ENCODE measurements at regions not wholly inside any gene's neighbourhood (a gene's known extent, or its start where the extent isn't known, plus 50 kb on each side); places are given as distances from the start of the nearest gene placed in this dataset.
"Not testable (repeated sequence)": the region's sequence is repeated elsewhere in the genome, so short reads cannot be mapped to it uniquely, and the experiment has no call there.

- no peaks in the 10 kb centered on the region for H3K9me3 ChIP-seq (ENCODE audit: control insufficient read depth in 5 of 5, low read length in 5 of 5)
- no peak overlapping the region for H3K27ac ChIP-seq (ENCODE audit: low read depth, low read length)
- no peak overlapping the region for H3K9ac ChIP-seq (ENCODE audit: low read length in 5 of 5)
- H3K4me1 ChIP-seq (ENCODE audit: control insufficient read depth in 5 of 5, insufficient read depth in 5 of 5, low read length in 5 of 5) = peaks cover 0 to 9% (median 4%) of the 10 kb centered on the region in 5 donors
- H3K4me3 ChIP-seq (ENCODE audit: low read depth in 1 of 5, low read length in 5 of 5) = no peak overlapping the region
- H3K36me3 ChIP-seq (ENCODE audit: control insufficient read depth in 5 of 5, insufficient read depth in 5 of 5, low read length in 5 of 5) = no peaks in the 10 kb centered on the region
- no peaks in the 10 kb centered on the region for H3K27me3 ChIP-seq (ENCODE audit: control insufficient read depth in 5 of 5, insufficient read depth in 4 of 5, low read length in 5 of 5)
Observed at GRCh38 chr6:79810871-79811270, 136.5 kb downstream of the ELOVL4 start.

- Histone ChIP-seq H3K27ac (ENCODE audit: low read depth, low read length) (no peak overlapping the region), H3K27me3 (ENCODE audit: control insufficient read depth in 5 of 5, insufficient read depth in 4 of 5, low read length in 5 of 5) (no peaks in the 10 kb centered on the region), H3K9ac (ENCODE audit: low read length in 5 of 5) (peak overlapping the region in 1 of 5 donors; percentile 26), H3K4me1 (ENCODE audit: control insufficient read depth in 5 of 5, insufficient read depth in 5 of 5, low read length in 5 of 5) (peaks cover 0 to 9% (median 4%) of the 10 kb centered on the region in 5 donors), H3K36me3 (ENCODE audit: control insufficient read depth in 5 of 5, insufficient read depth in 5 of 5, low read length in 5 of 5) (no peaks in the 10 kb centered on the region), H3K9me3 (ENCODE audit: control insufficient read depth in 5 of 5, low read length in 5 of 5) (no peaks in the 10 kb centered on the region), H3K4me3 (ENCODE audit: low read depth in 1 of 5, low read length in 5 of 5) (peak overlapping the region in 2 of 5 donors; percentile 34 to 38)
Observed at GRCh38 chr6:79810185-79810705, 137.1 kb downstream of the ELOVL4 start.

GRCh38 chr6:79808921-79809320, 138.4 kb downstream of the ELOVL4 start:
- Histone ChIP-seq H3K9me3 (ENCODE audit: control insufficient read depth in 5 of 5, low read length in 5 of 5) (no peaks in the 10 kb centered on the region), H3K27ac (ENCODE audit: low read depth, low read length) (no peak overlapping the region), H3K9ac (ENCODE audit: low read length in 5 of 5) (no peak overlapping the region), H3K36me3 (ENCODE audit: control insufficient read depth in 5 of 5, insufficient read depth in 5 of 5, low read length in 5 of 5) (no peaks in the 10 kb centered on the region), H3K4me1 (ENCODE audit: control insufficient read depth in 5 of 5, insufficient read depth in 5 of 5, low read length in 5 of 5) (peaks cover 0 to 9% (median 4%) of the 10 kb centered on the region in 5 donors), H3K27me3 (ENCODE audit: control insufficient read depth in 5 of 5, insufficient read depth in 4 of 5, low read length in 5 of 5) (no peaks in the 10 kb centered on the region), H3K4me3 (ENCODE audit: low read depth in 1 of 5, low read length in 5 of 5) (no peak overlapping the region)

GRCh38 chr6:79806661-79807060, 140.7 kb downstream of the ELOVL4 start:
- not testable (repeated sequence) for H3K27me3 ChIP-seq (ENCODE audit: control insufficient read depth in 5 of 5, insufficient read depth in 4 of 5, low read length in 5 of 5); H3K4me1 ChIP-seq (ENCODE audit: control insufficient read depth in 5 of 5, insufficient read depth in 5 of 5, low read length in 5 of 5); H3K4me3 ChIP-seq (ENCODE audit: low read depth in 1 of 5, low read length in 5 of 5); H3K9me3 ChIP-seq (ENCODE audit: control insufficient read depth in 5 of 5, low read length in 5 of 5); H3K9ac ChIP-seq (ENCODE audit: low read length in 5 of 5); H3K27ac ChIP-seq (ENCODE audit: low read depth, low read length); H3K36me3 ChIP-seq (ENCODE audit: control insufficient read depth in 5 of 5, insufficient read depth in 5 of 5, low read length in 5 of 5)

GRCh38 chr6:79804732-79805131, 142.6 kb downstream of the ELOVL4 start:
- no peak overlapping the region for H3K27ac ChIP-seq (ENCODE audit: low read depth, low read length)
- H3K4me1 ChIP-seq (ENCODE audit: control insufficient read depth in 5 of 5, insufficient read depth in 5 of 5, low read length in 5 of 5) = peaks cover 0 to 1% (median 0%) of the 10 kb centered on the region in 5 donors
- no peak overlapping the region for H3K4me3 ChIP-seq (ENCODE audit: low read depth in 1 of 5, low read length in 5 of 5)
- H3K36me3 ChIP-seq (ENCODE audit: control insufficient read depth in 5 of 5, insufficient read depth in 5 of 5, low read length in 5 of 5) = no peaks in the 10 kb centered on the region
- no peaks in the 10 kb centered on the region for H3K27me3 ChIP-seq (ENCODE audit: control insufficient read depth in 5 of 5, insufficient read depth in 4 of 5, low read length in 5 of 5)
- no peaks in the 10 kb centered on the region for H3K9me3 ChIP-seq (ENCODE audit: control insufficient read depth in 5 of 5, low read length in 5 of 5)
- no peak overlapping the region for H3K9ac ChIP-seq (ENCODE audit: low read length in 5 of 5)

- Histone ChIP-seq H3K9me3 (ENCODE audit: control insufficient read depth in 5 of 5, low read length in 5 of 5) (no peaks in the 10 kb centered on the region), H3K4me1 (ENCODE audit: control insufficient read depth in 5 of 5, insufficient read depth in 5 of 5, low read length in 5 of 5) (no peaks in the 10 kb centered on the region), H3K4me3 (ENCODE audit: low read depth in 1 of 5, low read length in 5 of 5) (no peak overlapping the region), H3K27me3 (ENCODE audit: control insufficient read depth in 5 of 5, insufficient read depth in 4 of 5, low read length in 5 of 5) (no peaks in the 10 kb centered on the region), H3K36me3 (ENCODE audit: control insufficient read depth in 5 of 5, insufficient read depth in 5 of 5, low read length in 5 of 5) (no peaks in the 10 kb centered on the region), H3K27ac (ENCODE audit: low read depth, low read length) (no peak overlapping the region), H3K9ac (ENCODE audit: low read length in 5 of 5) (no peak overlapping the region)
Observed at GRCh38 chr6:79803917-79804316, 143.4 kb downstream of the ELOVL4 start.

GRCh38 chr6:79802657-79803300, 144.6 kb downstream of the ELOVL4 start:
- Histone ChIP-seq H3K9me3 (ENCODE audit: control insufficient read depth in 5 of 5, low read length in 5 of 5) (no peaks in the 10 kb centered on the region), H3K9ac (ENCODE audit: low read length in 5 of 5) (no peak overlapping the region), H3K36me3 (ENCODE audit: control insufficient read depth in 5 of 5, insufficient read depth in 5 of 5, low read length in 5 of 5) (no peaks in the 10 kb centered on the region), H3K27ac (ENCODE audit: low read depth, low read length) (no peak overlapping the region), H3K4me1 (ENCODE audit: control insufficient read depth in 5 of 5, insufficient read depth in 5 of 5, low read length in 5 of 5) (no peaks in the 10 kb centered on the region), H3K27me3 (ENCODE audit: control insufficient read depth in 5 of 5, insufficient read depth in 4 of 5, low read length in 5 of 5) (no peaks in the 10 kb centered on the region), H3K4me3 (ENCODE audit: low read depth in 1 of 5, low read length in 5 of 5) (no peak overlapping the region)

- Histone ChIP-seq H3K36me3 (ENCODE audit: control insufficient read depth in 5 of 5, insufficient read depth in 5 of 5, low read length in 5 of 5) (no peaks in the 10 kb centered on the region), H3K27ac (ENCODE audit: low read depth, low read length) (no peak overlapping the region), H3K27me3 (ENCODE audit: control insufficient read depth in 5 of 5, insufficient read depth in 4 of 5, low read length in 5 of 5) (no peaks in the 10 kb centered on the region), H3K9me3 (ENCODE audit: control insufficient read depth in 5 of 5, low read length in 5 of 5) (no peaks in the 10 kb centered on the region), H3K9ac (ENCODE audit: low read length in 5 of 5) (no peak overlapping the region), H3K4me3 (ENCODE audit: low read depth in 1 of 5, low read length in 5 of 5) (no peak overlapping the region), H3K4me1 (ENCODE audit: control insufficient read depth in 5 of 5, insufficient read depth in 5 of 5, low read length in 5 of 5) (no peaks in the 10 kb centered on the region)
Observed at GRCh38 chr6:79801362-79801761, 146.0 kb downstream of the ELOVL4 start.

- no peaks in the 10 kb centered on the region for H3K27me3 ChIP-seq (ENCODE audit: control insufficient read depth in 5 of 5, insufficient read depth in 4 of 5, low read length in 5 of 5)
- H3K4me3 ChIP-seq (ENCODE audit: low read depth in 1 of 5, low read length in 5 of 5) = no peak overlapping the region
- H3K4me1 ChIP-seq (ENCODE audit: control insufficient read depth in 5 of 5, insufficient read depth in 5 of 5, low read length in 5 of 5) = no peaks in the 10 kb centered on the region
- no peaks in the 10 kb centered on the region for H3K9me3 ChIP-seq (ENCODE audit: control insufficient read depth in 5 of 5, low read length in 5 of 5)
- H3K9ac ChIP-seq (ENCODE audit: low read length in 5 of 5) = no peak overlapping the region
- H3K36me3 ChIP-seq (ENCODE audit: control insufficient read depth in 5 of 5, insufficient read depth in 5 of 5, low read length in 5 of 5) = no peaks in the 10 kb centered on the region
- no peak overlapping the region for H3K27ac ChIP-seq (ENCODE audit: low read depth, low read length)
Observed at GRCh38 chr6:79798841-79799240, 148.5 kb downstream of the ELOVL4 start.

GRCh38 chr6:79797912-79798311, 149.4 kb downstream of the ELOVL4 start:
- no peaks in the 10 kb centered on the region for H3K9me3 ChIP-seq (ENCODE audit: control insufficient read depth in 5 of 5, low read length in 5 of 5)
- H3K9ac ChIP-seq (ENCODE audit: low read length in 5 of 5) = no peak overlapping the region
- H3K4me3 ChIP-seq (ENCODE audit: low read depth in 1 of 5, low read length in 5 of 5) = no peak overlapping the region
- H3K27ac ChIP-seq (ENCODE audit: low read depth, low read length) = no peak overlapping the region
- H3K36me3 ChIP-seq (ENCODE audit: control insufficient read depth in 5 of 5, insufficient read depth in 5 of 5, low read length in 5 of 5) = no peaks in the 10 kb centered on the region
- no peaks in the 10 kb centered on the region for H3K4me1 ChIP-seq (ENCODE audit: control insufficient read depth in 5 of 5, insufficient read depth in 5 of 5, low read length in 5 of 5)
- no peaks in the 10 kb centered on the region for H3K27me3 ChIP-seq (ENCODE audit: control insufficient read depth in 5 of 5, insufficient read depth in 4 of 5, low read length in 5 of 5)

Measured in subcutaneous abdominal adipose tissue (tissue), 5 donors.